ENCODE measurements at regions not wholly inside any gene's neighbourhood (a gene's known extent, or its start where the extent isn't known, plus 50 kb on each side); places are given as distances from the start of the nearest gene placed in this dataset.
A peak's percentile ranks its signal among the peaks of the same experiment; 100 is the strongest.

- DNase-seq (ENCODE audit: low spot score) = no peak
- Histone ChIP-seq H3K79me2 (replicated peaks; ENCODE audit: insufficient read depth) (no peaks in the 10 kb centered on the region), H3K4me3 (no peak overlapping the region), H3F3A (replicated peaks; ENCODE audit: low read depth) (no peaks in the 10 kb centered on the region), H3K27ac (ENCODE audit: low read depth) (no peak overlapping the region), H3K36me3 (ENCODE audit: insufficient read depth) (no peaks in the 10 kb centered on the region), H3K4me2 (no peak overlapping the region), H3K4me1 (ENCODE audit: insufficient read depth) (no peaks in the 10 kb centered on the region), H2AFZ (peak overlapping the region; percentile 53), H3K27me3 (ENCODE audit: insufficient read depth) (no peaks in the 10 kb centered on the region), H4K20me1 (replicated peaks; ENCODE audit: insufficient read depth) (no peaks in the 10 kb centered on the region), H3K9me2 (ENCODE audit: insufficient read depth) (no peaks in the 10 kb centered on the region)
- Mint-ChIP-seq H3K4me1 (peaks cover 4% of the 10 kb centered on the region; the same call in 2 of the 3 replicates), H3K36me3 (ENCODE audit: low read depth) (no peaks in the 10 kb centered on the region), H3K9me3 (no peaks in the 10 kb centered on the region), H3K4me3 (no peak overlapping the region), H3K27me3 (ENCODE audit: insufficient read depth, low read depth, poor library complexity) (no peaks in the 10 kb centered on the region), H3K27ac (no peak overlapping the region)
- no peak for TF ChIP-seq CREB1 (CRISPR knock-in tag; IDR thresholded peaks at IDR 0.05; ENCODE audit: low read depth)
- no peak for TF ChIP-seq EZH2phosphoT487 (IDR thresholded peaks at IDR 0.05; ENCODE audit: unreplicated experiment)
- no peak for TF ChIP-seq JUNB (IDR thresholded peaks at IDR 0.05; ENCODE audit: unreplicated experiment)
- no peak for TF ChIP-seq EZH2 (IDR thresholded peaks at IDR 0.05; ENCODE audit: low read depth, unreplicated experiment)
- TF ChIP-seq STAT1 (IDR thresholded peaks at IDR 0.05; ENCODE audit: unreplicated experiment) = no peak
- no peak for ATAC-seq
Measured at GRCh38 chr18:45384962-45385315, 230.3 kb upstream of the SLC14A2 start.

GRCh38 chr18:45386041-45386655, 229.1 kb upstream of the SLC14A2 start:
- Histone ChIP-seq H4K20me1 (replicated peaks; ENCODE audit: insufficient read depth) (no peaks in the 10 kb centered on the region), H3K27me3 (ENCODE audit: insufficient read depth) (no peaks in the 10 kb centered on the region), H3K4me3 (no peak overlapping the region), H3K36me3 (ENCODE audit: insufficient read depth) (no peaks in the 10 kb centered on the region), H3K79me2 (replicated peaks; ENCODE audit: insufficient read depth) (no peaks in the 10 kb centered on the region), H3F3A (replicated peaks; ENCODE audit: low read depth) (no peaks in the 10 kb centered on the region), H3K4me1 (ENCODE audit: insufficient read depth) (no peaks in the 10 kb centered on the region), H3K9me2 (ENCODE audit: insufficient read depth) (no peaks in the 10 kb centered on the region), H3K4me2 (no peak overlapping the region), H3K27ac (ENCODE audit: low read depth) (no peak overlapping the region), H2AFZ (peak overlapping the region; percentile 89; the same call in 1 of the 2 replicates)
- peak; percentile 81 to 90 for TF ChIP-seq CTCF (conservative IDR thresholded peaks at IDR 0.05; ENCODE audit: low read depth in 2 of 2)
- no peak for TF ChIP-seq EZH2 (IDR thresholded peaks at IDR 0.05; ENCODE audit: low read depth, unreplicated experiment)
- no peak overlapping the region for H3K4me3 Mint-ChIP-seq
- H3K27ac Mint-ChIP-seq = no peak overlapping the region
- ATAC-seq = peak; percentile 89
- peaks cover 4% of the 10 kb centered on the region; the same call in 2 of the 3 replicates for H3K4me1 Mint-ChIP-seq
- H3K27me3 Mint-ChIP-seq (ENCODE audit: insufficient read depth, low read depth, poor library complexity) = no peaks in the 10 kb centered on the region
- H3K9me3 Mint-ChIP-seq = no peaks in the 10 kb centered on the region
- peak; percentile 89 for DNase-seq (ENCODE audit: low spot score)
- no peaks in the 10 kb centered on the region for H3K36me3 Mint-ChIP-seq (ENCODE audit: low read depth)

- Histone ChIP-seq H3K4me2 (no peak overlapping the region), H3K79me2 (replicated peaks; ENCODE audit: insufficient read depth) (no peaks in the 10 kb centered on the region), H3K27ac (ENCODE audit: low read depth) (no peak overlapping the region), H4K20me1 (replicated peaks; ENCODE audit: insufficient read depth) (no peaks in the 10 kb centered on the region), H3F3A (replicated peaks; ENCODE audit: low read depth) (no peaks in the 10 kb centered on the region), H3K9me2 (ENCODE audit: insufficient read depth) (no peaks in the 10 kb centered on the region), H3K27me3 (ENCODE audit: insufficient read depth) (no peaks in the 10 kb centered on the region), H2AFZ (no peak overlapping the region), H3K36me3 (ENCODE audit: insufficient read depth) (no peaks in the 10 kb centered on the region), H3K4me1 (ENCODE audit: insufficient read depth) (no peaks in the 10 kb centered on the region), H3K4me3 (no peak overlapping the region)
- no peaks in the 10 kb centered on the region for H3K27me3 Mint-ChIP-seq (ENCODE audit: insufficient read depth, low read depth, poor library complexity)
- ATAC-seq (no peak), DNase-seq (ENCODE audit: low spot score) (no peak)
- TF ChIP-seq CREB1 (CRISPR knock-in tag; IDR thresholded peaks at IDR 0.05; ENCODE audit: low read depth) = no peak
- no peak for TF ChIP-seq POLR2AphosphoS5 (IDR thresholded peaks at IDR 0.05; ENCODE audit: low read depth)
- no peak for TF ChIP-seq JUNB (IDR thresholded peaks at IDR 0.05; ENCODE audit: unreplicated experiment)
- no peak for TF ChIP-seq NANOG (IDR thresholded peaks at IDR 0.05; ENCODE audit: borderline replicate concordance)
- no peak for TF ChIP-seq ZNF331 (CRISPR knock-in tag; IDR thresholded peaks at IDR 0.05; ENCODE audit: low read depth)
- no peak for TF ChIP-seq REST (IDR thresholded peaks at IDR 0.05; ENCODE audit: unreplicated experiment)
- TF ChIP-seq EZH2 (IDR thresholded peaks at IDR 0.05; ENCODE audit: low read depth, unreplicated experiment) = no peak
- TF ChIP-seq ETS1 (IDR thresholded peaks at IDR 0.05) = no peak
- no peak for TF ChIP-seq STAT1 (IDR thresholded peaks at IDR 0.05; ENCODE audit: unreplicated experiment)
- peaks cover 4% of the 10 kb centered on the region; the same call in 2 of the 3 replicates for H3K4me1 Mint-ChIP-seq
- no peaks in the 10 kb centered on the region for H3K36me3 Mint-ChIP-seq (ENCODE audit: low read depth)
- no peaks in the 10 kb centered on the region for H3K9me3 Mint-ChIP-seq
- H3K27ac Mint-ChIP-seq = no peak overlapping the region
- no peak overlapping the region for H3K4me3 Mint-ChIP-seq
Measured at GRCh38 chr18:45387229-45387628, 228.0 kb upstream of the SLC14A2 start.
